ENCODE measurements at regions not wholly inside any gene's neighbourhood (a gene's known extent, or its start where the extent isn't known, plus 50 kb on each side); places are given as distances from the start of the nearest gene placed in this dataset.
A peak's percentile ranks its signal among the peaks of the same experiment; 100 is the strongest.

GRCh38 chr1:37255136-37255795 lies 219.1 kb upstream of the ZC3H12A start:
- WGBS (ENCODE audit: low lambda C conversion rate) = 42% methylated on average over 24 of the region's 24 CpGs
- CTCF ChIA-PET = interaction anchor here (0.9 to 1.5 kb wide), 3 partner anchors 13 to 376 kb away, joined by 3 to 4 read pairs (median 3); no protein-coding TSS in a partner anchor
- POLR2A ChIA-PET = interaction anchor here (0.6 kb wide), 1 partner anchor 224 kb away, joined by 3 read pairs; no protein-coding TSS in a partner anchor

GRCh38 chr1:37255868-37256267 lies 218.5 kb upstream of the ZC3H12A start:
- ChIA-PET CTCF (interaction anchor here (0.9 to 1.5 kb wide), 2 partner anchors 14 to 179 kb away, joined by 3 to 4 read pairs; no protein-coding TSS in a partner anchor), POLR2A (interaction anchor here (0.6 kb wide), 1 partner anchor 225 kb away, joined by 3 read pairs; no protein-coding TSS in a partner anchor)
- Histone ChIP-seq H3F3A (replicated peaks; ENCODE audit: insufficient read depth) (no peaks in the 10 kb centered on the region), H3K9me3 (no peaks in the 10 kb centered on the region), H3K4me2 (no peak overlapping the region), H4K20me1 (ENCODE audit: insufficient read depth) (no peaks in the 10 kb centered on the region), H3K27ac (ENCODE audit: low read depth in 2 of 2, low read length in 1 of 2) (no peak overlapping the region), H3K79me2 (ENCODE audit: insufficient read depth) (no peaks in the 10 kb centered on the region), H3K9ac (no peak overlapping the region), H3K9me2 (no peaks in the 10 kb centered on the region), H2AFZ (ENCODE audit: low read depth) (no peak overlapping the region), H3K4me3 (ENCODE audit: low read depth in 2 of 2, low read length in 1 of 2) (no peak overlapping the region), H3K27me3 (ENCODE audit: insufficient read depth) (no peaks in the 10 kb centered on the region), H3K36me3 (replicated peaks in 1 of 2; ENCODE audit: control insufficient read depth in 1 of 2, insufficient read depth in 2 of 2, low read length in 1 of 2) (no peaks in the 10 kb centered on the region), H3K4me1 (ENCODE audit: control insufficient read depth in 1 of 2, insufficient read depth in 2 of 2, low read depth in 1 of 2, low read length in 1 of 2) (peaks cover 0 to 27% of the 10 kb centered on the region in 2 experiments; a peak in 1 of 4 replicates)
- DNase-seq = no peak
- TF ChIP-seq FOSL2 (IDR thresholded peaks at IDR 0.05; ENCODE audit: borderline replicate concordance, low read depth) (no peak), JUND (IDR thresholded peaks at IDR 0.05) (no peak), MAX (IDR thresholded peaks at IDR 0.05; ENCODE audit: low read depth) (no peak), TEAD4 (IDR thresholded peaks at IDR 0.05; ENCODE audit: borderline replicate concordance, insufficient read depth) (no peak)
- WGBS (ENCODE audit: low lambda C conversion rate) = 36% methylated on average over 5 of the region's 5 CpGs

More at GRCh38 chr1:37255136-37255795, 219.1 kb upstream of the ZC3H12A start:
- no peak overlapping the region for H3K9ac ChIP-seq
- no peaks in the 10 kb centered on the region for H3K27me3 ChIP-seq (ENCODE audit: insufficient read depth)
- no peaks in the 10 kb centered on the region for H3K9me2 ChIP-seq
- H3K4me2 ChIP-seq = no peak overlapping the region
- H3K4me3 ChIP-seq (ENCODE audit: low read depth in 2 of 2, low read length in 1 of 2) = no peak overlapping the region
- H3K79me2 ChIP-seq (ENCODE audit: insufficient read depth) = no peaks in the 10 kb centered on the region
- no peak for DNase-seq
- no peaks in the 10 kb centered on the region for H3K9me3 ChIP-seq
- H3K27ac ChIP-seq (ENCODE audit: low read depth in 2 of 2, low read length in 1 of 2) = no peak overlapping the region
- no peak overlapping the region for H2AFZ ChIP-seq (ENCODE audit: low read depth)
- no peaks in the 10 kb centered on the region for H3K36me3 ChIP-seq (replicated peaks in 1 of 2; ENCODE audit: control insufficient read depth in 1 of 2, insufficient read depth in 2 of 2, low read length in 1 of 2)
- H4K20me1 ChIP-seq (ENCODE audit: insufficient read depth) = no peaks in the 10 kb centered on the region
- H3F3A ChIP-seq (replicated peaks; ENCODE audit: insufficient read depth) = no peaks in the 10 kb centered on the region
- peak; percentile 77 for TF ChIP-seq REST (IDR thresholded peaks at IDR 0.05; ENCODE audit: low read depth, low read length)
- peak; percentile 21; the same call in 1 of the 2 replicates for TF ChIP-seq RAD21 (IDR thresholded peaks at IDR 0.05; ENCODE audit: low read length)
- no peak for TF ChIP-seq FOXM1 (IDR thresholded peaks at IDR 0.05; ENCODE audit: low read depth)
- TF ChIP-seq ELF1 (IDR thresholded peaks at IDR 0.05) = no peak
- H3K4me1 ChIP-seq (ENCODE audit: control insufficient read depth in 1 of 2, insufficient read depth in 2 of 2, low read depth in 1 of 2, low read length in 1 of 2) = peaks cover 0 to 27% of the 10 kb centered on the region in 2 experiments; a peak in 1 of 4 replicates

Data from SK-N-SH (cell line).